K562 (cell line): ENCODE measurements at regions not wholly inside any gene's neighbourhood (a gene's known extent, or its start where the extent isn't known, plus 50 kb on each side); places are given as distances from the start of the nearest gene placed in this dataset.

ENCODE experiments used
- ATAC-seq: fragments of 200-7000 bp; cut with Tn5 transposase; 3 replicates; pipeline ENCODE4 v1.9.1; 2020; ENCODE audit warnings: moderate library complexity
- BruUV-seq: library from RNA; stranded (reverse); fragments of 400-500 nt; replicated peaks from 2 replicates; lab custom pipeline; 2021; lab: Mats Ljungman, UMichigan
- CTCF ChIA-PET: fragments of 300-600 bp; formaldehyde crosslinking; extraction: SDS; loops from one replicate; lab custom pipeline; 2021; ENCODE audit warnings: low intra/inter-chr PET ratio; lab: Yijun Ruan, JAX
- POLR2A ChIA-PET: fragments of 300-600, 350-650 bp; sonication (Branson Sonifier 250); formaldehyde crosslinking; extraction: SDS; loops from one replicate; lab custom pipeline; 2021; ENCODE audit warnings: antibody characterized with exemption, inconsistent platforms; lab: Yijun Ruan, JAX
- DNase-seq, 4 experiments: peaks; one replicate each; pipeline versions ENCODE4 v3.0.0 to v3.0.0-alpha.2; 2011 to 2018; ENCODE audit warnings: low spot score in 3 of 4, mixed read lengths in 3 of 4; ENCODE audit errors: extremely low read depth in 1 of 4
- FAIRE-seq: peaks from 2 replicates; lab custom pipeline; 2011; peaks lifted over from hg19 to GRCh38; lab: Jason Lieb, UNC
- H2AFZ ChIP-seq: 2 replicates; pipeline ENCODE4 v1.6.0; 2011; ENCODE audit warnings: low read depth, low read length, control low read depth, inconsistent platforms
- H3K27ac ChIP-seq: fragments of 200-600 bp; 3 replicates; pipeline ENCODE4 v1.8.0; 2011; ENCODE audit warnings: low read depth, mild to moderate bottlenecking, control low read depth, inconsistent platforms, low read length, moderate library complexity, mixed read lengths; ENCODE audit errors: extremely low read depth
- H3K27me3 ChIP-seq, 2 experiments: fragments of 300-600 bp in 1 of 2; 2 replicates in 1 of 2; 3 replicates in 1 of 2; pipeline versions ENCODE4 v1.6.0 to v1.8.0; 2011; ENCODE audit warnings: inconsistent platforms in 2 of 2, low read length in 2 of 2, mild to moderate bottlenecking in 1 of 2, mixed read lengths in 1 of 2, moderate library complexity in 1 of 2; ENCODE audit not compliant: control insufficient read depth in 2 of 2, insufficient read depth in 2 of 2
- H3K36me3 ChIP-seq: fragments of 300-600 bp; 3 replicates; pipeline ENCODE4 v1.8.0; 2011; ENCODE audit warnings: mild to moderate bottlenecking, low read length, inconsistent platforms; ENCODE audit not compliant: control insufficient read depth, insufficient read depth
- H3K4me1 ChIP-seq, 2 experiments: fragments of 200-600 bp in 1 of 2; replicated peaks in 1 of 2; 2 replicates in 1 of 2; 3 replicates in 1 of 2; pipeline versions ENCODE4 v1.5.1 to v1.8.0; 2011; ENCODE audit warnings: inconsistent platforms in 2 of 2, low read length in 2 of 2, mild to moderate bottlenecking in 1 of 2, mixed read lengths in 1 of 2, moderate library complexity in 1 of 2; ENCODE audit not compliant: control insufficient read depth in 2 of 2, insufficient read depth in 2 of 2
- H3K4me2 ChIP-seq: 2 replicates; pipeline ENCODE4 v1.6.1; 2011; ENCODE audit warnings: low read length, control low read depth, inconsistent platforms, mixed read lengths; ENCODE audit not compliant: insufficient read depth
- H3K4me3 ChIP-seq: fragments of 200-600 bp; sonication (generic), shearing (Covaris generic); 2 replicates; pipeline ENCODE4 v1.5.1; 2016; ENCODE audit warnings: control low read depth, inconsistent platforms
- H3K79me2 ChIP-seq: fragments of 200-600 bp; 3 replicates; pipeline ENCODE4 v1.8.0; 2011; ENCODE audit warnings: low read length, inconsistent platforms; ENCODE audit not compliant: control insufficient read depth, insufficient read depth
- H3K9ac ChIP-seq, 2 experiments: 2 replicates each; pipeline versions ENCODE4 v1.6.0 to v1.6.1; 2011; ENCODE audit warnings: low read depth in 2 of 2, low read length in 2 of 2, control low read depth in 1 of 2, inconsistent platforms in 1 of 2, mild to moderate bottlenecking in 1 of 2, mixed read lengths in 1 of 2; ENCODE audit not compliant: insufficient read depth in 1 of 2
- H3K9me1 ChIP-seq: one replicate; pipeline ENCODE4 v1.6.0; 2011; ENCODE audit warnings: inconsistent platforms, mild to moderate bottlenecking, low read length, moderate library complexity; ENCODE audit not compliant: control insufficient read depth, insufficient read depth
- H3K9me3 ChIP-seq: replicated peaks from 2 replicates; pipeline ENCODE4 v1.5.1; 2011; ENCODE audit warnings: low read depth, low read length, inconsistent platforms; ENCODE audit not compliant: control insufficient read depth, insufficient read depth
- H4K20me1 ChIP-seq: replicated peaks from 2 replicates; pipeline ENCODE4 v1.6.1; 2011; ENCODE audit warnings: low read length, inconsistent platforms, mixed read lengths; ENCODE audit not compliant: control insufficient read depth, insufficient read depth
- ARID4B ChIP-seq: sonication (generic); formaldehyde crosslinking; IDR thresholded peaks from 2 replicates; pipeline ENCODE4 v1.8.0; 2022; ENCODE audit warnings: mild to moderate bottlenecking, missing genetic modification reagents
- CBFA2T2 ChIP-seq: fragments of 450-650 bp; conservative IDR thresholded peaks from 2 replicates; pipeline ENCODE4 v1.6.1; 2017; ENCODE audit warnings: mild to moderate bottlenecking
- FOXK2 ChIP-seq, 2 experiments: fragments of 450-650 bp; IDR thresholded peaks in 1 of 2; conservative IDR thresholded peaks in 1 of 2; 2 replicates each; pipeline ENCODE4 v1.6.1; 2016; ENCODE audit warnings: low read depth in 2 of 2, mild to moderate bottlenecking in 1 of 2
- GABPB1 ChIP-seq: sonication (generic); formaldehyde crosslinking; IDR thresholded peaks from 2 replicates; pipeline ENCODE4 v1.8.0; 2022; ENCODE audit warnings: mild to moderate bottlenecking, missing genetic modification reagents
- GTF2A2 ChIP-seq: IDR thresholded peaks from 2 replicates; pipeline ENCODE4 v1.6.1; 2016; ENCODE audit warnings: mild to moderate bottlenecking, missing genetic modification characterization, missing compliant biosample characterization
- ILF3 ChIP-seq: fragments of 450-650 bp; IDR thresholded peaks from 2 replicates; pipeline ENCODE4 v1.6.1; 2018; ENCODE audit warnings: antibody characterized with exemption, mild to moderate bottlenecking, moderate library complexity, borderline replicate concordance
- MYBL2 ChIP-seq, 2 experiments: fragments of 450-650 bp in 1 of 2; sonication (generic) in 1 of 2; formaldehyde crosslinking in 1 of 2; IDR thresholded peaks; 2 replicates each; pipeline versions ENCODE4 v1.6.1 to v1.8.1; 2017 to 2022; ENCODE audit warnings: borderline replicate concordance in 1 of 2, inconsistent platforms in 1 of 2, low read depth in 1 of 2, mild to moderate bottlenecking in 1 of 2, missing genetic modification reagents in 1 of 2, moderate library complexity in 1 of 2
- NR2C1 ChIP-seq, 2 experiments: fragments of 450-650 bp; IDR thresholded peaks; 2 replicates each; pipeline ENCODE4 v1.6.1; 2017; ENCODE audit warnings: mild to moderate bottlenecking in 2 of 2, antibody characterized with exemption in 1 of 2, inconsistent platforms in 1 of 2, missing compliant biosample characterization in 1 of 2, missing genetic modification characterization in 1 of 2
- RBM14 ChIP-seq: fragments of 200-400 bp; formaldehyde crosslinking; IDR thresholded peaks from 2 replicates; pipeline ENCODE4 v1.6.1; 2018; ENCODE audit warnings: low read depth, mild to moderate bottlenecking, low read length, moderate library complexity, borderline replicate concordance; ENCODE audit not compliant: insufficient read depth
- SMARCA4 ChIP-seq: fragments of 450-650 bp; IDR thresholded peaks from 2 replicates; pipeline ENCODE4 v1.6.1; 2016
- SREBF2 ChIP-seq: sonication (generic); formaldehyde crosslinking; IDR thresholded peaks from 2 replicates; pipeline ENCODE4 v1.4.0; 2020; ENCODE audit warnings: mild to moderate bottlenecking, missing genetic modification reagents
- TSC22D4 ChIP-seq: fragments of 450-650 bp; IDR thresholded peaks from 2 replicates; pipeline ENCODE4 v1.6.1; 2016; ENCODE audit warnings: missing genetic modification characterization, missing biosample characterization, control low read depth
- WGBS: fragments of 100-300 bp; shearing (Covaris generic); methylation state at CpG from one replicate; pipeline ENCODE4 v1.1.6; 2016; ENCODE audit warnings: low coverage, mixed read lengths; ENCODE audit not compliant: insufficient coverage; ENCODE audit errors: missing lambda C conversion rate; 5-methylcytosine and 5-hydroxymethylcytosine counted together
- in situ Hi-C: fragments of 300-500 bp; cut with MboI; formaldehyde crosslinking; loops from 4 replicates; pipeline ENCODE4 v1.15.0; 2018; ENCODE audit warnings: inconsistent platforms, mixed read lengths
- intact Hi-C: fragments of 100-400 bp; cut with micrococcal nuclease; formaldehyde crosslinking; loops from 2 replicates; pipeline ENCODE4 v1.14.2; 2022
- TF ChIP-seq, protein P1 (sequence below): fragments of 250-450 bp; sonication (Bioruptor Pico); IDR thresholded peaks from 2 replicates; pipeline ENCODE4 v1.5.0; 2020; ENCODE audit warnings: mild to moderate bottlenecking, borderline replicate concordance
- TF ChIP-seq, protein P2 (sequence below): conservative IDR thresholded peaks from 2 replicates; pipeline ENCODE4 v1.6.1; 2011; ENCODE audit warnings: low read depth, mild to moderate bottlenecking, low read length; ENCODE audit not compliant: control insufficient read depth

DNA sequence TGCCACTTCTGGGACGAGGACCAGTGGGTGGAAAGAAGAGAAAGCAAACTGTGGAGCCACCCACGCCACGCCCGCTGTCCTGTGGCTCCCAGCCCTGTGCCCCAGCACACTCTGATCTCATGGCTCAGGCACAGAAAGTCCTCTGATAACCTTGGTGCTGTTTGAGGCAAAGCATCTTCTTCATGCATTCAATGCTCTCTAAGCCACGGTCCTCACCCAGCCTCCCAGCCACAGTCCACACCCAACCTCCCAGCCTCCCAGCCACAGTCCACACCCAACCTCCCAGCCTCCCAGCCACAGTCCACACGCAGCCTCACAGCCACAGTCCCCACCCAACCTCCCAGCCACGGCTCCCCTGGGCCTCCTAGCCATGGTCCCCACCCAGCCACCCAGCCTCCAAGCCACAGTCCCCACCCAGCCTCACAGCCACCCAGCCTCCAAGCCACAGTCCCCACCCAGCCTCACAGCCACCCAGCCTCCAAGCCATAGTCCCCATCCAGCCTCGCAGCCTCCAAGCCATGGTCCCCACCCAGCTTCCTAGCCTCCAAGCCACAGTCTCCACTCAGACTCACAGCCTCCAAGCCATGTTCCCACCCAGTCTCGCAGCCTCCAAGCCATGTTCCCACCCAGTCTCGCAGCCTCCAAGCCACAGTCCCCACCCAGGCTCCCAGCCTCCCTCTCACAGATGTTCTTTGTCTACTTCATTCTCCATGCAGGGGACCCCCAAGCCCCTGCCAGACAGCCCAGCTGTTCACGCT lies 74.9 kb downstream of the SOX1 start:
- WGBS, result 0% methylated on average over 3 of the region's 11 CpGs
- ATAC-seq (no peak), FAIRE-seq (no peak), DNase-seq (no peak)
- no peak overlapping the region for H2AFZ ChIP-seq
- no peaks in the 10 kb centered on the region for H3K27me3 ChIP-seq
- intact Hi-C loops (no loop called here), in situ Hi-C loops (no loop called here)
- H3K4me3 ChIP-seq, result no peak overlapping the region
- no peaks in the 10 kb centered on the region for H3K9me1 ChIP-seq
- no peak overlapping the region; a peak in 1 of 4 replicates for H3K9ac ChIP-seq
- no peak overlapping the region for H3K27ac ChIP-seq
- no peaks in the 10 kb centered on the region for H3K79me2 ChIP-seq
- no peak overlapping the region for H3K4me2 ChIP-seq
- ChIA-PET POLR2A (no interaction called here), CTCF (no interaction called here)
- BruUV-seq, result no TSS peak
- no peaks in the 10 kb centered on the region for H3K4me1 ChIP-seq
- no peaks in the 10 kb centered on the region for H3K36me3 ChIP-seq
- H3K9me3 ChIP-seq, result no peaks in the 10 kb centered on the region
- no peaks in the 10 kb centered on the region for H4K20me1 ChIP-seq
- TF ChIP-seq GTF2A2 (tag) (no peak), ILF3 (no peak), SMARCA4 (no peak), RBM14 (no peak), FOXK2 (conservative IDR thresholded peaks at IDR 0.05 in 1 of 2, IDR thresholded peaks at IDR 0.05 in 1 of 2; ENCODE audit: low read depth in 2 of 2) (no peak), CBFA2T2 (no peak), ARID4B (no peak), SREBF2 (CRISPR knock-in tag) (no peak), MYBL2 (IDR thresholded peaks at IDR 0.05; ENCODE audit: low read depth) (no peak), MYBL2 (CRISPR knock-in tag; IDR thresholded peaks at IDR 0.05; ENCODE audit: borderline replicate concordance) (no peak), NR2C1 (IDR thresholded peaks at IDR 0.05) (no peak), NR2C1 (tag; IDR thresholded peaks at IDR 0.05) (no peak), TSC22D4 (tag) (no peak), GABPB1 (CRISPR knock-in tag) (no peak)
- TF ChIP-seq, protein P1, sequence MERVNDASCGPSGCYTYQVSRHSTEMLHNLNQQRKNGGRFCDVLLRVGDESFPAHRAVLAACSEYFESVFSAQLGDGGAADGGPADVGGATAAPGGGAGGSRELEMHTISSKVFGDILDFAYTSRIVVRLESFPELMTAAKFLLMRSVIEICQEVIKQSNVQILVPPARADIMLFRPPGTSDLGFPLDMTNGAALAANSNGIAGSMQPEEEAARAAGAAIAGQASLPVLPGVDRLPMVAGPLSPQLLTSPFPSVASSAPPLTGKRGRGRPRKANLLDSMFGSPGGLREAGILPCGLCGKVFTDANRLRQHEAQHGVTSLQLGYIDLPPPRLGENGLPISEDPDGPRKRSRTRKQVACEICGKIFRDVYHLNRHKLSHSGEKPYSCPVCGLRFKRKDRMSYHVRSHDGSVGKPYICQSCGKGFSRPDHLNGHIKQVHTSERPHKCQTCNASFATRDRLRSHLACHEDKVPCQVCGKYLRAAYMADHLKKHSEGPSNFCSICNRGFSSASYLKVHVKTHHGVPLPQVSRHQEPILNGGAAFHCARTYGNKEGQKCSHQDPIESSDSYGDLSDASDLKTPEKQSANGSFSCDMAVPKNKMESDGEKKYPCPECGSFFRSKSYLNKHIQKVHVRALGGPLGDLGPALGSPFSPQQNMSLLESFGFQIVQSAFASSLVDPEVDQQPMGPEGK, result no peak
- TF ChIP-seq, protein P2, sequence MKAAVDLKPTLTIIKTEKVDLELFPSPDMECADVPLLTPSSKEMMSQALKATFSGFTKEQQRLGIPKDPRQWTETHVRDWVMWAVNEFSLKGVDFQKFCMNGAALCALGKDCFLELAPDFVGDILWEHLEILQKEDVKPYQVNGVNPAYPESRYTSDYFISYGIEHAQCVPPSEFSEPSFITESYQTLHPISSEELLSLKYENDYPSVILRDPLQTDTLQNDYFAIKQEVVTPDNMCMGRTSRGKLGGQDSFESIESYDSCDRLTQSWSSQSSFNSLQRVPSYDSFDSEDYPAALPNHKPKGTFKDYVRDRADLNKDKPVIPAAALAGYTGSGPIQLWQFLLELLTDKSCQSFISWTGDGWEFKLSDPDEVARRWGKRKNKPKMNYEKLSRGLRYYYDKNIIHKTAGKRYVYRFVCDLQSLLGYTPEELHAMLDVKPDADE, result no peak
